ENCODE measurements at regions not wholly inside any gene's neighbourhood (a gene's known extent, or its start where the extent isn't known, plus 50 kb on each side); places are given as distances from the start of the nearest gene placed in this dataset.

DNA sequence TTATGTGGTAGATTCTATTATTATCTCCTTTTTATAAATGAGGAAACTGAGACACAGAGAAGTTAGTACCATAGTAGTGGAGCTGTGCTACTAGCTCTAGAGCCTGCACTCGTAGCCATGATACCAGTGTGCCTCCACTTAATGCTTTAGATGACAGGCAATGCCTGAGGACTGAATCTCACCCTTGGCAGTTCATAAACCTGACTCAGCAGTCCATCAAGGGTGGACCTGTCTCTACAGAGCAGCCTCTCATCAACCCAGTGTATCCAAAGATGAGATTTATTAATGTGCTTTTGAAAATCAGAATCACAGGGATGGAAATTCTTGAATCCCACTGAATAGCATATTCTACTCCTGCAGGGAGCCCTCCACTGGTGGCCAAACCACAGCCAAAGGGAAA, 483.2 kb upstream of the DIPK2B start:
- no peaks in the 10 kb centered on the region for H3K4me1 Mint-ChIP-seq (ENCODE audit: unreplicated experiment)
- peaks cover 9% of the 10 kb centered on the region for H3K9me3 Mint-ChIP-seq (ENCODE audit: unreplicated experiment)
- TF ChIP-seq, protein P1, sequence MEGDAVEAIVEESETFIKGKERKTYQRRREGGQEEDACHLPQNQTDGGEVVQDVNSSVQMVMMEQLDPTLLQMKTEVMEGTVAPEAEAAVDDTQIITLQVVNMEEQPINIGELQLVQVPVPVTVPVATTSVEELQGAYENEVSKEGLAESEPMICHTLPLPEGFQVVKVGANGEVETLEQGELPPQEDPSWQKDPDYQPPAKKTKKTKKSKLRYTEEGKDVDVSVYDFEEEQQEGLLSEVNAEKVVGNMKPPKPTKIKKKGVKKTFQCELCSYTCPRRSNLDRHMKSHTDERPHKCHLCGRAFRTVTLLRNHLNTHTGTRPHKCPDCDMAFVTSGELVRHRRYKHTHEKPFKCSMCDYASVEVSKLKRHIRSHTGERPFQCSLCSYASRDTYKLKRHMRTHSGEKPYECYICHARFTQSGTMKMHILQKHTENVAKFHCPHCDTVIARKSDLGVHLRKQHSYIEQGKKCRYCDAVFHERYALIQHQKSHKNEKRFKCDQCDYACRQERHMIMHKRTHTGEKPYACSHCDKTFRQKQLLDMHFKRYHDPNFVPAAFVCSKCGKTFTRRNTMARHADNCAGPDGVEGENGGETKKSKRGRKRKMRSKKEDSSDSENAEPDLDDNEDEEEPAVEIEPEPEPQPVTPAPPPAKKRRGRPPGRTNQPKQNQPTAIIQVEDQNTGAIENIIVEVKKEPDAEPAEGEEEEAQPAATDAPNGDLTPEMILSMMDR (IDR thresholded peaks at IDR 0.05), result no peak
- DNase-seq (ENCODE audit: extremely low spot score, unreplicated experiment), result no peak
- no peaks in the 10 kb centered on the region for H3K36me3 Mint-ChIP-seq (ENCODE audit: unreplicated experiment)
- no peaks in the 10 kb centered on the region for H3K27me3 Mint-ChIP-seq (ENCODE audit: unreplicated experiment)
- H3K27ac Mint-ChIP-seq (ENCODE audit: unreplicated experiment), result no peak overlapping the region
- no peak overlapping the region for H3K4me3 Mint-ChIP-seq (ENCODE audit: unreplicated experiment)

DNA sequence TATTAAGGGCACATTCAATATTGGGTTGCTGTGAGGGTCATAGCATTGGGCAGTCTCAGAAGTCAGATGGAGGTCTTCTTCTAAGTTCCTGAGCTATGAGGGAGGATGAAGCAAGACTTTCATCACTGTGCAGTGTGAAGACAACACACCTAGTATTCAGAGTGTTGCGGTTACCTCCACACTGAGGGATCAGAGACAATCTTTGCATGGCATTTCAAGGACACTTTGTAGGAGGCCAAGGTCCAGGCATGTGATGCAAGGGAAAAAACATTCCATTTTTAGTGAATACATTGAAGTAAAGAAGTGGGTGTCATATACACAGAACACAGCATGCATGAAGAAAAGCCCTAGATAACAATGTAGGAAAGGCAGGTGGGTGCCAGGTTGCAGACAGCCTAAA, 481.2 kb upstream of the DIPK2B start:
- H3K9me3 Mint-ChIP-seq (ENCODE audit: unreplicated experiment), result peaks cover 6% of the 10 kb centered on the region
- no peaks in the 10 kb centered on the region for H3K27me3 Mint-ChIP-seq (ENCODE audit: unreplicated experiment)
- no peaks in the 10 kb centered on the region for H3K4me1 Mint-ChIP-seq (ENCODE audit: unreplicated experiment)
- TF ChIP-seq, protein P1 (IDR thresholded peaks at IDR 0.05), result no peak
- H3K36me3 Mint-ChIP-seq (ENCODE audit: unreplicated experiment), result no peaks in the 10 kb centered on the region
- H3K27ac Mint-ChIP-seq (ENCODE audit: unreplicated experiment), result no peak overlapping the region
- no peak for DNase-seq (ENCODE audit: extremely low spot score, unreplicated experiment)
- H3K4me3 Mint-ChIP-seq (ENCODE audit: unreplicated experiment), result no peak overlapping the region

DNA sequence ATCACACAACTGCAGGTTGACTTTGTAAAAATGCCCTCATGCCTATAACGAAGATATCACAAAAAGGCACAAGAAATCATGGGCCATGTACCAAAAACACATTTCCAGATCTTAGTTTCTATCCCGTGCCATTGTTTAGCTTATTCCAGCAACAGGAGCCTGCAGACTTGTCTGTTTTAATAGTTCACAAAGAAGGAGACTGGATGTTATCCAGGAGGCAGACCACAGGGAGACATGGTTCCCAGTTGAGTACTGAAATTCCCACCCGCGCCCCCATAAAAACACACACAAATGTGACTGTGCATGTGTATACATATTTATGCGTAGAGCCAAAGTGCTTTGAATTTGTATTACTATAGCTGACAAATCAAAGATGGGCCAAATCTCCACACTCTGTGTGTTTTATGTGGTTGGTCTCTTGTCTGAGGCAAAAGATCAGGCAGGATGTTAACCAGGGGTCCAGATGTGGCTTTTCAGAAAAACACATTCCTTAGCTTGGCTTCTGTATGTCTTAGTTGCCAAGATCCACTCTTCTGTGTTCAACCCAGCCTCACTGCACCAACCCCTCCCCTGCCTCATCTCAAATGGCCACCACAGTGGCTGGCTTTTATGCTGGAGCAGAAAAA, 469.2 kb upstream of the DIPK2B start:
- Mint-ChIP-seq H3K27me3 (ENCODE audit: unreplicated experiment) (no peaks in the 10 kb centered on the region), H3K36me3 (ENCODE audit: unreplicated experiment) (no peaks in the 10 kb centered on the region), H3K4me3 (ENCODE audit: unreplicated experiment) (no peak overlapping the region), H3K27ac (ENCODE audit: unreplicated experiment) (no peak overlapping the region), H3K4me1 (ENCODE audit: unreplicated experiment) (peaks cover 5% of the 10 kb centered on the region), H3K9me3 (ENCODE audit: unreplicated experiment) (peaks cover under 1% of the 10 kb centered on the region)
- DNase-seq (ENCODE audit: extremely low spot score, unreplicated experiment), result no peak
- TF ChIP-seq, protein P1 (IDR thresholded peaks at IDR 0.05), result no peak

DNA sequence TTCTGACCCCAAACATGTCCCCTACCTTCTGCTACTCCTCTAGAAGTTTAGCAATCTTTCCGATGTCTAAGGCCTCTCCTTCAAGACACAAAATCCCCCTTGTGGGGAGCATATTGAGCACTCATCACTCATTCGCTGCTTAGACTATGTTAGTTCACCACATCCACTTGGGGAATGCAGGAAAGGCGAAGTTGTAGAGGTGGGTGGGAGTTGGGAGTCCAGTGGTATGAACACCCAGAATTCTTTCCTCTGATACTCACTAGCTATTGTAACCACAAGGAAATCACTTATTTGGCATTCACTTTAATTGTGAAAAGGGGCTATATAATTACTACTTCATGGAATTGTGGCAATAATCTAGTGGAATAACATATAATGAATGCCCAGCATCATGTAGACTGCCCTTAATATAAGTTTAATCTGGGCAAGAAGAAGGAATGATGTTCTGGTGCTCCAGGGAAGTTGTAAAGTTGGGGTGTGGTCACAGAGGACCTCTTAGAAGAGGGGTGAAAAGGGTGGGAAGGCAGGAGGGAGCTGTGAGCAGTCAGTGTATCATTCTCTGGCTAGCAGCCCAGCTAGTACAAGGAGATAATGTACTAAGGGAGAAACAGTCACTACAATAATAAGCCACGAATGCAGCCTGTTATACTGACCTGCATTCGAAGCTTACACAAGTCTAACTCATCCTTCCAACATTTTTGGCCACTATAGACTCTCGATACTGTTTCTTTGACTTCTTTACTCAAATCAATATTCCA, 468.2 kb upstream of the DIPK2B start:
- no peak overlapping the region for H3K4me3 Mint-ChIP-seq (ENCODE audit: unreplicated experiment)
- DNase-seq (ENCODE audit: extremely low spot score, unreplicated experiment), result no peak
- no peaks in the 10 kb centered on the region for H3K9me3 Mint-ChIP-seq (ENCODE audit: unreplicated experiment)
- no peaks in the 10 kb centered on the region for H3K36me3 Mint-ChIP-seq (ENCODE audit: unreplicated experiment)
- peaks cover 5% of the 10 kb centered on the region for H3K4me1 Mint-ChIP-seq (ENCODE audit: unreplicated experiment)
- TF ChIP-seq, protein P1 (IDR thresholded peaks at IDR 0.05), result no peak
- no peaks in the 10 kb centered on the region for H3K27me3 Mint-ChIP-seq (ENCODE audit: unreplicated experiment)
- H3K27ac Mint-ChIP-seq (ENCODE audit: unreplicated experiment), result no peak overlapping the region

DNA sequence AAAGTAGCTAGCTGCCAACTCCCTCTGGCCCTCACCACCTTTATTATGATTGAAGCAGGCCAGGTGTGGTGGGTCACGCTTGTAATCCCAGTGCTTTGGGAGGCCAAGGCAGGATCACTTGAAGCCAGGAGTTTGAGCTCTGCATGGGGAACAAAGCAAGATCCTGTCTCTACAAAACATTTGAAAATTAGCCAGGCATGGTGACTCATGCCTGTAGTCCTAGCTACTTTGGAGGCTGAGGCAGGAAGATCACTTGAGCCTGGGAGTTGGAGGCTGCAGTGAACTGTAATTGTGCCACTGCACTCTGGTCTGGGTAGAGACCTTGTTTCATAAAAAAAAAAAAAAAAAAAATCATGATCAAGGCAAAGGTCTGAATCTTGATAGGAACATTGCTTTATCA, 467.0 kb upstream of the DIPK2B start:
- Mint-ChIP-seq H3K36me3 (ENCODE audit: unreplicated experiment) (no peaks in the 10 kb centered on the region), H3K9me3 (ENCODE audit: unreplicated experiment) (no peaks in the 10 kb centered on the region), H3K4me3 (ENCODE audit: unreplicated experiment) (no peak overlapping the region), H3K27me3 (ENCODE audit: unreplicated experiment) (no peaks in the 10 kb centered on the region), H3K4me1 (ENCODE audit: unreplicated experiment) (peaks cover 5% of the 10 kb centered on the region), H3K27ac (ENCODE audit: unreplicated experiment) (no peak overlapping the region)
- TF ChIP-seq, protein P1 (IDR thresholded peaks at IDR 0.05), result no peak
- no peak for DNase-seq (ENCODE audit: extremely low spot score, unreplicated experiment)
